NCI-H2171 (cell line): ENCODE measurements at regions not wholly inside any gene's neighbourhood (a gene's known extent, or its start where the extent isn't known, plus 50 kb on each side); places are given as distances from the start of the nearest gene placed in this dataset.
A peak's percentile ranks its signal among the peaks of the same experiment; 100 is the strongest.

Experiments
- DNase-seq: peaks from one replicate; lab custom pipeline; 2025; lab: John Stamatoyannopoulos, UW

DNA sequence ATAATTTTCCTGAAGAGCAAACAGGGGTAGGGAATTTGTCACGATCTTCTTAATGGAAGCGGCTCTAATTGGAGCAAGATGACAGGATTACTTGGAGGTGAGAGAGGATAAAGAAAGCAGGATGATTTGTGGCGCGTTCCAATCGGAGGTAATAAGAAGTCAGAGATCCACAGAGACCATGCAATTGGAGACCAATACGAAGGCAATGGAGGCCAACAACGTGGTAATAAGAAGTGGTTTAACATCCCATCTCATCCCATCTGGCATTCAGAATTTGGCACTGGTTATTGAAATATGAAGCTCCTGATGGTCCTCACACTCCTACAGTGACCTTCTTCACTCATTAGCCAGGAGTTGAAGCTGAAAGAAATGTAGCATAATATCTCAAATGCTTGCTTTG lies 130.6 kb downstream of the DLEU7 start:
- DNase-seq, result no peak

- no peak for DNase-seq
These were observed 129.8 kb downstream of the DLEU7 start for GRCh38 chr13:50713523-50714248.

DNA sequence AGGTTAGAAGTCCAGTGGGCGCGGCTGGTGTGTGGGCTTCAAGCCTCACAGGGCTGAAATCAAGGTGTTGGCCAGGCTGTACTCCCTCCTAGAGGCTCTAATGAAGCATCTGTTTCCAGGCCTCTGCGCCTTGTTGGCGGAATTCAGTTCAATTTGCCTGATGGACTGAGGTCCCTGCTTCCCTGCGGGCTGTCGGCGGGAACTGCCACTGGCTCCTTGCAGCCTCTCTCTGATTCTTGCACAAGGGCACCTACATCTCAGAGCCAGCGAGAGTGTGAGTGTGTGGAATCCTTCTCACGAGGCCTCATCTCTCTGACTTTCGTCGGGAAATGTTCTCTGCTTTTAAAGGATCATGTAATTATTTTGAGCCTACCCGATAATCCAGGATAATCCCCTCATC lies 128.6 kb downstream of the DLEU7 start:
- DNase-seq, result no peak

DNA sequence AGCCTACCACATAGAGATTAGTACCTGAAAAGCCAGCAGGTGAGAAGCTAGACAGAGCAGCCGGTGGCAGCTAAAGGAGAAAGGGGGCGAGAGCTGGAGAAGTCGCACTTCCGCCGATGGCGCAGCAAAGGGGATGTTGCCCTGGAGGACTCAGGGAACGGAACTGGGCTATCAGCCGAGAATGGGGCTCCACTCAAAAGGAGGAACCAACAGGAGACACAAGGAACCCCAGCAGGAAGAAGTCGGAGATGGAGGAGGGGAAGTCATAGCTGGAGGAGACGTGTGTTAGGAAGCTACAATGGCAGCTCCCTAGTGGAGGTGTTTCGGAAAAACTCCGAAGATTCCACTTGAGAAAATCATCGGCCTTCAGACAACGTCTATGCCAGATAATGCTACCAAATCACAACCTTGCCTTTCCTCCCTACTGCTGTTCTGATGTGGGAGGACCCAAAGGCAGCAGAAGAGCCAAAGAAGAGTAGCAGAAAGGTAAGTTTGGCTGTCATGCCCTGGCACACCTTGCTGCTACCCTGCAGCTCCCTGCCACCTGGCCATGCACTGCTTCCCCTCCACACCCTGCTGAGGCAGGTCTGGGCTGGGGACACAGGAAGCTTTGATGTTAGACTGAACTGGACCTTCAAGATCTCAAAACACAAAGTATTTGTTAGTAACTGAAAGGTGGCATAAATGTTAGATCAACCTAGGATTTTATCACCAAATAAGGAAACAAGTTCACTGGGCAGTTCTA lies 127.9 kb downstream of the DLEU7 start:
- no peak for DNase-seq

- no peak for DNase-seq
These were observed 122.4 kb downstream of the DLEU7 start for GRCh38 chr13:50720861-50721671.

- DNase-seq, result no peak
These were observed 121.9 kb downstream of the DLEU7 start for GRCh38 chr13:50721672-50721992.

GRCh38 chr13:50722440-50723125 lies 120.9 kb downstream of the DLEU7 start:
- no peak for DNase-seq

GRCh38 chr13:50724438-50724837 lies 119.1 kb downstream of the DLEU7 start:
- DNase-seq, result no peak

DNA sequence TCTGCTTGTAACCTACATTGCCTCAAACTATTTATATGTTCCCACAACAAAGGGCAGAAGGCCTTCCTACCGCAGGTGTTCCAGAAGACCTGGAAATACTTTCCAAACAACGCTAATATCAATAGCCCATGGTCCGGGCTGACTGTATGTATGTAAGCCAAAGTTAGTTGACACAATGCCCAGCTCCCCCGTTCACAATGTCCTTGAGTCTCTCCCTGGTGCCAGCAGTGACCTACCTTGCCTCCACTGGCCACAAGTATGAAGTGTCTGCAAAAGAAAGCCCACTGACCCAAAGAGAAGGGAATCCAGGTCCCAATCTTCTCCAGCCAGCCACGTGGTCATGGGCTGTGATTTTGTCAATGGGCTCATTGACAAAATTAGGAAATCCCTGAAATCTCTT lies 118.6 kb downstream of the DLEU7 start:
- DNase-seq, result no peak

GRCh38 chr13:50726164-50726563 lies 117.3 kb downstream of the DLEU7 start:
- no peak for DNase-seq

DNA sequence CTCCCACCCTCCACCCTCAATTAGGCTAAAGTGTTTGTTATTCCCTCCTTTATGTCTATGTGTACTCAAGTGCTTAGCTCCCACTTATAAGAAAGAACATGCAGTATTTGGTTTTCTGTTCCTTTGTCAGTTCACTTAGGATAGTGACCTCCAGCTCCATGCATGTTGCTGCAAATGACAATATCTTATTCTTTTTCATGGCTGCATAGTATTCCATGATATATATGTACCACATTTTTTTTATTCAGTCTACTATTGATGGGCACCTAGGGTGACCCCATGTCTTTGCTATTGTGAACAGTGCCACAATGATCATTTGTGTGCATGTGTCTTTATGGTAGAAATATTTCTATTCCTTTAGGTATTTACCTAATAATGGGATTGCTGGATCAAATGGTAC lies 114.3 kb downstream of the DLEU7 start:
- DNase-seq, result no peak

GRCh38 chr13:50730496-50731351 lies 112.8 kb downstream of the DLEU7 start:
- DNase-seq, result no peak

DNA sequence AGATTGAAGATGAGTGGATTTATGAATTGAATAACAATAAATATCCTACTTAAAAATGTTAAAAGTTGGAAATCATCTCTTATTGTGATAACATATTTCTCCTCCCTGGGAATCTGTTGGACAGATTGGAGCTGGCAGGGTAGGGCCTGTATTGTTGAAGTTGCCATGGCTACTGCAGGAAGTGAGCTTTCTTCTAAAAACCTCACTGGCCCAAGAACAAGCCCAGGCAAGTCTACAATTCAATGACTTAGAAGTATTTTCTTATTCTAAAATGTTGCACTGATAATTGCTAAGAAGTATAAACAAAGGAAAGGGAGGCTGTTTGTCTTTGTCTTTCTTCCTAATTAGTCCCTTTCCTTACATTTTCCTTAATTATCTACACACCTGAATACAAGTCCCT lies 112.1 kb downstream of the DLEU7 start:
- DNase-seq, result peak; percentile 72

GRCh38 chr13:50732712-50733111 lies 110.8 kb downstream of the DLEU7 start:
- DNase-seq, result no peak

DNA sequence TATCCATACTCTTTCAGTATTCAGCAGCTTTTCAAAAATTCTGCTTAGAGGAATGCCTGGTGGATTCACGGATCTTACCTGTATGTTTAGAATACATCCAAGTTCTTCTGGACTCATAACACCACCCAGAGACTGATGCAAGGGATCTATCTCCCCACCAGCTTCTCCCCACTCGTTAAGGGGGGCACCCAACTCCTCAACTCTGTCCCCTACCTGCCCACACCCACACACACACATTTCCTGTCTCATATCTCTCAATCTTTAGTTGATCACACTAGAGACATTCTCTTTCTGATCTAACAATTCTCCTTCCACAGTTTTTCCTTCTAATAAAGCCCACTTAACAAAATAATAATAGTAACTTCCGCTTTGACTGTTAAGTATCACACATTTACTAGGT lies 110.1 kb downstream of the DLEU7 start:
- DNase-seq, result no peak

GRCh38 chr13:50735071-50735470 lies 108.4 kb downstream of the DLEU7 start:
- no peak for DNase-seq

DNA sequence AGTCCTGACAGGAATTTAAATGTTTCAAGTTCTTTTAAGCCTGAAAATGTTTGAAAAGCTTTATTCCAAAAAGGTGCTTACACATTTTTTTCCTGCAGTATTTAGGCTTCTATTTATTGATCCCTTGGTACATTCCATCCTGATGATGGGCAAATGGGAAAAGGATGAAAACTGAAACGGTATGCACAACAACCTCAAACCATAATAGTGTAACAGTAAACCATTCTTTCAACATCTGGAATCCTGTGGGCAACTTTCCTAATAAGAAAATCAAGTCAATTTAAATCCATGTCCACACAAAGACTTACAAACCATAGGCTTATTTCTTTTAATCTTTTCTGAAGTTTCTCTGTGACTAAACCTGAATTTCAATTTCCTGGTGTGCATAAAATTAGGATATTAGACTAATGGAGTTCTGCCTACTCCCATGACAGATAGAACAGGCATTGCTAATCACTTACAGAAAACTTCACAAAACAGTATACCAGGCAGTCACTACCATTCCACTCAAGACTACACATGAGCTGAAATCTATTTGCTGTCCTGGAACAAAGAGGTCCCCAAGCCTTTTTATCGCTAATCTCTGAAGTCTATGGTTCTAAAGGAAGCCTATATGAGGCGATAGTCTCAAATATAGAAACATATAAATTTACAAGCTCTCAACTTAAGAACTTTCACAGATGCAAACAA lies 103.3 kb downstream of the DLEU7 start:
- DNase-seq, result no peak

DNA sequence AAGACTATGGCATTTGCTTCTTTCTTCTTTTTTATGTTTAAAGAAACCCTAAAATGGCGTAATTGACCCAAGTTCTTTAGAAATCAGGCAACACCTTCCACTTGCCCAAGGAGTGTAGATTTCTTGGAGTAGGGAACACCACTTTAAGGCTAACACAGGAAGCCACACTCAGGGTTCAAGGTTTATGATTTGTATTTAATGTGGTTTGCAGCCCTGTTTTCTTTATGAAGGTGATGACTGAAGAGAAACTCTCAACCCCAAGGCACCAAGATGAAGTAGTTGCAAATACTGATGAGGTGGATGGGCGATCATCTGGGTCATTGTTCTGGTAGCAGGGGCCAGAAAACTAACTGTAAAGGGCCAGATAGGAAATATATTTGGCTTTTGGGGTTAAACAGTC lies 101.1 kb downstream of the DLEU7 start:
- no peak for DNase-seq

DNA sequence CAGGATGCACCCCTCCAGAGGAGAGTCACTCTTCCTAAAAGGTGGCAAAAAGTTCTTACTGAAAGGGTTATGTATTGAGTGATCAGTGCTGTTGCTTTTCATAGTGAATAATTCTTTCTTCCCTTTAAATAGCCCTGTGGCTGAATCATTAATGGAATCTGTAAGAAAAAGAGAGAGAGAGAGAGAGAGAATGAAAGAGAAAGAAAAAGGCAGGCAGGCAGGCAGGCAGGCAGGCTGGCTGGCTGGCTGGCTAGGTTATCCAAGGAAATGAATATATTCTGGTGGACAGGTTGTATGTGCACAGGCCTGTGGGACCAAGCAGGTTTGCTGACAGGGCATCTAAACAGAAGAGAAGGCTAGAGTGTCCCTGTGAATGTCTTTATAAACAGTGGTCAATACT lies 100.5 kb downstream of the DLEU7 start:
- no peak for DNase-seq

DNA sequence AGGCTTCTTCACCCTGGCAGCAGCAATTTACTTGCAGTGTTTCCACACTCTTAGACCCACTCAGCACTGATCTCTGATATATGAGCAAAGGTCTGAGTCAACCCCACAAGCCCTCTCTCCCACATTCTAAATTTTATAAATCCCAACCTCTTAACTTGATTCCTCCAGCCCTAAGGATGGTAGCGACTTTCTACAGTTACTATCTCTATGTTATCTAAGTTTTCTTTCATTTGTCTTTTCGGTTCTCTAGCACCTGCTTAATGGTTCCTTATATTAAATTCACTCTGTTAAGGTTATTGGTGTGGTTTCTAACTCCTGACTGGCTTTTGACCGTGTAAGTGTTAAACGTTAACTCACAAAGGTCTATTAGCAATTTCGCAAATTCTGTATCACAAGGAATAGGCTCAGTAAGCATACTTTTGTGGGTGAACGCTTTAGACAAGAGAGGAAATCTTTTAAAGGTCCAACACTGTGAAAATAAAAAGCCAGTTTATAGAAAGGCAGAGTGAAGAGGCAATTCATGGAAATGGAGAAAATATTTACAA lies 99.3 kb downstream of the DLEU7 start:
- no peak for DNase-seq
